ENCODE measurements at regions not wholly inside any gene's neighbourhood (a gene's known extent, or its start where the extent isn't known, plus 50 kb on each side); places are given as distances from the start of the nearest gene placed in this dataset.

- 84% methylated on average over 7 of the region's 7 CpGs; no CpG with 5 or more reads in 1 of the 2 experiments for WGBS, 2 experiments (ENCODE audit: insufficient coverage in 1 of 2, insufficient read length in 1 of 2)
- no peak overlapping the region for H3K4me3 ChIP-seq (ENCODE audit: low read length)
- H3K9me3 Mint-ChIP-seq, result no peaks in the 10 kb centered on the region
- H3K4me1 Mint-ChIP-seq, result no peaks in the 10 kb centered on the region
- H3K4me3 Mint-ChIP-seq, result no peak overlapping the region
- no peaks in the 10 kb centered on the region for H3K27me3 Mint-ChIP-seq (ENCODE audit: insufficient read depth)
- H3K9me3 ChIP-seq (ENCODE audit: control insufficient read depth, low read length), result no peaks in the 10 kb centered on the region
- DNase-seq, result no peak
- H3K27ac ChIP-seq (ENCODE audit: low read depth, low read length), result no peak overlapping the region
- TF ChIP-seq CTCF (conservative IDR thresholded peaks at IDR 0.05), result no peak
- no peaks in the 10 kb centered on the region for H3K4me1 ChIP-seq (ENCODE audit: control insufficient read depth, insufficient read depth, low read length)
- H3K9ac ChIP-seq (ENCODE audit: extremely low read depth, low read length, poor library complexity, severe bottlenecking), result no peak overlapping the region
- no peaks in the 10 kb centered on the region for H3K36me3 Mint-ChIP-seq (ENCODE audit: low read depth)
- H3K36me3 ChIP-seq (ENCODE audit: control insufficient read depth, insufficient read depth, low read length), result no peaks in the 10 kb centered on the region
- no peaks in the 10 kb centered on the region for H3K27me3 ChIP-seq (ENCODE audit: control insufficient read depth, insufficient read depth, low read length, poor library complexity, severe bottlenecking)
- no peak overlapping the region for H3K27ac Mint-ChIP-seq
These were observed 244.7 kb upstream of the ZPLD1 start for GRCh38 chr3:102189956-102190723.

- no peak overlapping the region for H3K27ac Mint-ChIP-seq
These were observed 242.2 kb upstream of the ZPLD1 start for GRCh38 chr3:102192575-102192974.

GRCh38 chr3:102193255-102193654, 241.6 kb upstream of the ZPLD1 start:
- H3K27me3 ChIP-seq (ENCODE audit: control insufficient read depth, insufficient read depth, low read length, poor library complexity, severe bottlenecking), result no peaks in the 10 kb centered on the region

More at GRCh38 chr3:102192575-102192974, 242.2 kb upstream of the ZPLD1 start:
- Histone ChIP-seq H3K36me3 (ENCODE audit: control insufficient read depth, insufficient read depth, low read length) (no peaks in the 10 kb centered on the region), H3K4me3 (ENCODE audit: low read length) (no peak overlapping the region), H3K27ac (ENCODE audit: low read depth, low read length) (no peak overlapping the region), H3K9ac (ENCODE audit: extremely low read depth, low read length, poor library complexity, severe bottlenecking) (no peak overlapping the region), H3K4me1 (ENCODE audit: control insufficient read depth, insufficient read depth, low read length) (no peaks in the 10 kb centered on the region), H3K9me3 (ENCODE audit: control insufficient read depth, low read length) (no peaks in the 10 kb centered on the region), H3K27me3 (ENCODE audit: control insufficient read depth, insufficient read depth, low read length, poor library complexity, severe bottlenecking) (no peaks in the 10 kb centered on the region)
- Mint-ChIP-seq H3K27me3 (ENCODE audit: insufficient read depth) (no peaks in the 10 kb centered on the region), H3K4me1 (no peaks in the 10 kb centered on the region), H3K4me3 (no peak overlapping the region), H3K36me3 (ENCODE audit: low read depth) (no peaks in the 10 kb centered on the region), H3K9me3 (no peaks in the 10 kb centered on the region)
- WGBS, 2 experiments (ENCODE audit: insufficient coverage in 1 of 2, insufficient read length in 1 of 2), result 98% methylated on average over 2 of the region's 2 CpGs; no CpG with 5 or more reads in 1 of the 2 experiments
- no peak for TF ChIP-seq CTCF (conservative IDR thresholded peaks at IDR 0.05)
- no peak for DNase-seq

More at GRCh38 chr3:102193255-102193654, 241.6 kb upstream of the ZPLD1 start:
- Histone ChIP-seq H3K36me3 (ENCODE audit: control insufficient read depth, insufficient read depth, low read length) (no peaks in the 10 kb centered on the region), H3K9me3 (ENCODE audit: control insufficient read depth, low read length) (no peaks in the 10 kb centered on the region), H3K4me1 (ENCODE audit: control insufficient read depth, insufficient read depth, low read length) (no peaks in the 10 kb centered on the region), H3K4me3 (ENCODE audit: low read length) (no peak overlapping the region), H3K27ac (ENCODE audit: low read depth, low read length) (no peak overlapping the region), H3K9ac (ENCODE audit: extremely low read depth, low read length, poor library complexity, severe bottlenecking) (no peak overlapping the region)
- no peaks in the 10 kb centered on the region for H3K27me3 Mint-ChIP-seq (ENCODE audit: insufficient read depth)
- WGBS, 2 experiments (ENCODE audit: insufficient coverage in 1 of 2, insufficient read length in 1 of 2), result no CpG with 5 or more reads among the region's 1 CpG
- TF ChIP-seq CTCF (conservative IDR thresholded peaks at IDR 0.05), result no peak
- no peaks in the 10 kb centered on the region for H3K9me3 Mint-ChIP-seq
- no peaks in the 10 kb centered on the region for H3K4me1 Mint-ChIP-seq
- no peak for DNase-seq
- no peak overlapping the region for H3K27ac Mint-ChIP-seq
- no peaks in the 10 kb centered on the region for H3K36me3 Mint-ChIP-seq (ENCODE audit: low read depth)
- no peak overlapping the region for H3K4me3 Mint-ChIP-seq

All from endodermal cell (in vitro differentiated cells).